ENCODE measurements at regions not wholly inside any gene's neighbourhood (a gene's known extent, or its start where the extent isn't known, plus 50 kb on each side); places are given as distances from the start of the nearest gene placed in this dataset.
"Not testable (repeated sequence)": the region's sequence is repeated elsewhere in the genome, so short reads cannot be mapped to it uniquely, and the experiment has no call there.

DNA sequence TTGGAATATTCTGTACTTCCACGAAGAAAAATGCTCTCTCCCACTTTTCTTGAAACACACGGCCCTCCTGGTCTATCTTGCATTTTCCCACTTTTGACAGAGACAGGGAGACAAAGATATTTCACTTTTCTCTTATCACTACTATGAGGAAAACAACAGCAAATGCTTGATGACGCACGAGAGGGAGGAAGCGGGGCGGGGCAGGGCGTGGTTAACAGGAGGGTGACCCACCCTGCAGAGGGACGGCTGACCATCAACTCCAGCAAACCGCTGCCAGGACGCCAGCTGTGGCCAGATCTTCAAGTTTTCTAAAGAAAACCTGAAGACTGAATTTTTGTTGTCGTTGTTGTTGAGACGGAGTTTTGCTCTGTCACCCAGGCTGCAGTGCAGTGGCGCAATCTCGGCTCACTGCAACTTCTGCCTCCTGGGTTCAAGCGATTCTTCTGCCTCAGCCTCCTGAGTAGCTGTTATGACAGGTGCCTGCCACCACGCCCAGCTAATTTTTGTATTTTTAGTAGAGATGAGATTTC is 63.8 kb downstream of the NSUN5 start:
- not testable (repeated sequence) for H3K9me3 ChIP-seq (ENCODE audit: control insufficient read depth, insufficient read depth, low read depth, low read length); H3K4me3 ChIP-seq (replicated peaks in 1 of 4; ENCODE audit: control extremely low read depth in 1 of 4, insufficient read depth in 1 of 4, low read depth in 3 of 4, low read length in 4 of 4); H4K20me1 ChIP-seq (ENCODE audit: control insufficient read depth, extremely low read depth, insufficient read depth, low read length); DNase-seq (ENCODE audit: low read depth in 2 of 2); H3K4me1 ChIP-seq (ENCODE audit: control insufficient read depth, extremely low read depth, insufficient read depth, low read length); H3K4me2 ChIP-seq (ENCODE audit: extremely low read depth, insufficient read depth, low read length); H3K27ac ChIP-seq (ENCODE audit: insufficient read depth, low read length); H3K9ac ChIP-seq (ENCODE audit: insufficient read depth, low read length); H2AFZ ChIP-seq (ENCODE audit: low read length); H3K27me3 ChIP-seq (ENCODE audit: control insufficient read depth, insufficient read depth, low read length); H3K36me3 ChIP-seq (ENCODE audit: control insufficient read depth, insufficient read depth, low read length); H3K79me2 ChIP-seq (ENCODE audit: control insufficient read depth, insufficient read depth, low read length)

GRCh38 chr7:73234994-73235717 is 73.5 kb downstream of the NSUN5 start:
- not testable (repeated sequence) for DNase-seq (ENCODE audit: low read depth in 2 of 2)

DNA sequence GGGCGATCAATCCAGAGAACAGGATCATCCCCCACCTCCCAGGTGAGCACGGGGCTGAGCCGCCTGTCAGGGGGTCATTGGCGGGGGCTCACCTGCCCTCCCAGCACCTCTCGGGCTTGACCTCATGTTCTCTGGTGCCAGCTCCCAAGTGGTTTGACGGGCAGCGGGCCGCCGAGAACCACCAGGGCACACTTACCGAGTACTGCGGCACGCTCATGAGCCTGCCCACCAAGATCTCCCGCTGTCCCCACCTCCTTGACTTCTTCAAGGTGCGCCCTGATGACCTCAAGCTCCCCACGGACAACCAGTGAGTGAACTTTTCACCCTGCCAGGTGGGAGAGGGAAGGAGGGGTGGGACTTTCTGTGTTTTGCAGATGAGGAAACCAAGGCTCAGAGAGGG is 82.9 kb downstream of the NSUN5 start:
- not testable (repeated sequence) for H3K36me3 ChIP-seq (ENCODE audit: control insufficient read depth, insufficient read depth, low read length); H3K4me1 ChIP-seq (ENCODE audit: control insufficient read depth, extremely low read depth, insufficient read depth, low read length); H3K9ac ChIP-seq (ENCODE audit: insufficient read depth, low read length); H2AFZ ChIP-seq (ENCODE audit: low read length); H4K20me1 ChIP-seq (ENCODE audit: control insufficient read depth, extremely low read depth, insufficient read depth, low read length); H3K4me3 ChIP-seq (replicated peaks in 1 of 4; ENCODE audit: control extremely low read depth in 1 of 4, insufficient read depth in 1 of 4, low read depth in 3 of 4, low read length in 4 of 4); H3K27ac ChIP-seq (ENCODE audit: insufficient read depth, low read length); H3K79me2 ChIP-seq (ENCODE audit: control insufficient read depth, insufficient read depth, low read length); H3K4me2 ChIP-seq (ENCODE audit: extremely low read depth, insufficient read depth, low read length); H3K27me3 ChIP-seq (ENCODE audit: control insufficient read depth, insufficient read depth, low read length); DNase-seq (ENCODE audit: low read depth in 2 of 2); H3K9me3 ChIP-seq (ENCODE audit: control insufficient read depth, insufficient read depth, low read depth, low read length)

More at GRCh38 chr7:73234994-73235717, 73.5 kb downstream of the NSUN5 start:
- H3K36me3 ChIP-seq (ENCODE audit: control insufficient read depth, insufficient read depth, low read length); H3K4me1 ChIP-seq (ENCODE audit: control insufficient read depth, extremely low read depth, insufficient read depth, low read length); H3K9ac ChIP-seq (ENCODE audit: insufficient read depth, low read length); H3K79me2 ChIP-seq (ENCODE audit: control insufficient read depth, insufficient read depth, low read length); H2AFZ ChIP-seq (ENCODE audit: low read length); H3K9me3 ChIP-seq (ENCODE audit: control insufficient read depth, insufficient read depth, low read depth, low read length); H3K4me2 ChIP-seq (ENCODE audit: extremely low read depth, insufficient read depth, low read length); H3K27me3 ChIP-seq (ENCODE audit: control insufficient read depth, insufficient read depth, low read length); H4K20me1 ChIP-seq (ENCODE audit: control insufficient read depth, extremely low read depth, insufficient read depth, low read length); H3K27ac ChIP-seq (ENCODE audit: insufficient read depth, low read length): not testable (repeated sequence)
- peak overlapping the region in 1 of 4 experiments; percentile 32 for H3K4me3 ChIP-seq (replicated peaks in 1 of 4; ENCODE audit: control extremely low read depth in 1 of 4, insufficient read depth in 1 of 4, low read depth in 3 of 4, low read length in 4 of 4)

GRCh38 chr7:73221724-73222123 is 86.9 kb downstream of the NSUN5 start:
- not testable (repeated sequence) for H3K36me3 ChIP-seq (ENCODE audit: control insufficient read depth, insufficient read depth, low read length)

DNA sequence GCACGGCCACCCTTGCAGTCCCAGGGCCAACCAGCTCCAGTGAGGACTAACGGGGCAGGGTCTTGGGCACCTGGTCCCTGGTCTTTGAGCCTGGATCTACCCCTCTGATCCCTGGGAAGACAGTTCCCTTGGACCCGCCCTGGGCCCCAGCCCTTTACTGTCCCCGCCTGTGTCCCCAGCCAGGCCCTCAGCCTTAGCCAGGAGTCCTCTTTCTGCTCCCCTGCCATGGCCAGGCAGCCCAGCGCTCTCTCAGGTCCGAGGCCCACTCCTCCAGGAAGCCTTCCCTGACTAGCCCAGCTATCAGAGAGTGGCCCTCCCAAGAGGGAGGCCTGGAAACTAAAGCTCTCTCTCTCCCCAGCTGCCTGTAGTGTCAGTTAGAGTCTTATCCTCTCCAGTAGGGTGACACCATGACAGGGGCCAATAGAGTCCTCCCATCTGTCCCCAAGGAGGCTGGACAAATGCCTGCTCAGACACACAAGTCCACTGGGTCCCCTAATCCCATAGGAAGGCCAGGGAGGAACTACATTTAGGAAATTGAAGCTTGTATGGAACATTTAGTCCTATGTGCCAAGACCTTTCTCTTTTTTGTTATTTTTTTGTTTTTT is 87.8 kb downstream of the NSUN5 start:
- not testable (repeated sequence) for H3K4me1 ChIP-seq (ENCODE audit: control insufficient read depth, extremely low read depth, insufficient read depth, low read length); H3K27ac ChIP-seq (ENCODE audit: insufficient read depth, low read length); H4K20me1 ChIP-seq (ENCODE audit: control insufficient read depth, extremely low read depth, insufficient read depth, low read length); DNase-seq (ENCODE audit: low read depth in 2 of 2); H2AFZ ChIP-seq (ENCODE audit: low read length); H3K4me2 ChIP-seq (ENCODE audit: extremely low read depth, insufficient read depth, low read length); H3K36me3 ChIP-seq (ENCODE audit: control insufficient read depth, insufficient read depth, low read length); H3K9me3 ChIP-seq (ENCODE audit: control insufficient read depth, insufficient read depth, low read depth, low read length); H3K79me2 ChIP-seq (ENCODE audit: control insufficient read depth, insufficient read depth, low read length); H3K27me3 ChIP-seq (ENCODE audit: control insufficient read depth, insufficient read depth, low read length); H3K4me3 ChIP-seq (replicated peaks in 1 of 4; ENCODE audit: control extremely low read depth in 1 of 4, insufficient read depth in 1 of 4, low read depth in 3 of 4, low read length in 4 of 4); H3K9ac ChIP-seq (ENCODE audit: insufficient read depth, low read length)

More at GRCh38 chr7:73221724-73222123, 86.9 kb downstream of the NSUN5 start:
- not testable (repeated sequence) for H3K4me1 ChIP-seq (ENCODE audit: control insufficient read depth, extremely low read depth, insufficient read depth, low read length); H3K27ac ChIP-seq (ENCODE audit: insufficient read depth, low read length); H4K20me1 ChIP-seq (ENCODE audit: control insufficient read depth, extremely low read depth, insufficient read depth, low read length); DNase-seq (ENCODE audit: low read depth in 2 of 2); H3K27me3 ChIP-seq (ENCODE audit: control insufficient read depth, insufficient read depth, low read length); H3K4me2 ChIP-seq (ENCODE audit: extremely low read depth, insufficient read depth, low read length); H3K4me3 ChIP-seq (replicated peaks in 1 of 4; ENCODE audit: control extremely low read depth in 1 of 4, insufficient read depth in 1 of 4, low read depth in 3 of 4, low read length in 4 of 4); H2AFZ ChIP-seq (ENCODE audit: low read length); H3K9me3 ChIP-seq (ENCODE audit: control insufficient read depth, insufficient read depth, low read depth, low read length); H3K9ac ChIP-seq (ENCODE audit: insufficient read depth, low read length); H3K79me2 ChIP-seq (ENCODE audit: control insufficient read depth, insufficient read depth, low read length)

DNA sequence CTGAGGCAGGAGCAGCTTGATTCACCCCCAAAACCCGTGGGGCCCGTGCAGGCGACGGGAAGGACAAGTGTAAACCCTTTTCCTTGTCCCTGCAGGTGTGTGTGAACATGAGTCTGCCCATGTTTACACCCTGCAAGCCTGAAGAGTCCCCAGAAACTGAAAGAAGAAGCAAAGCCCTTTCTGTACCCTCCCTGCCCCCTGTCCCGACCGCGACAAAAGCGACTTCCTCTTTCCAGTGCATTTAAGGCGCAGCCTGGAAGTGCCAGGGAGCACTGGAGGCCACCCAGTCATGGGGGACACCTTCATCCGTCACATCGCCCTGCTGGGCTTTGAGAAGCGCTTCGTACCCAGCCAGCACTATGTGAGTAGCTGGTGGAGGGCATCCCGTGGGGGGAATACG is 88.3 kb downstream of the NSUN5 start:
- not testable (repeated sequence) for H2AFZ ChIP-seq (ENCODE audit: low read length); H3K4me1 ChIP-seq (ENCODE audit: control insufficient read depth, extremely low read depth, insufficient read depth, low read length); H3K79me2 ChIP-seq (ENCODE audit: control insufficient read depth, insufficient read depth, low read length); H3K9ac ChIP-seq (ENCODE audit: insufficient read depth, low read length); H3K9me3 ChIP-seq (ENCODE audit: control insufficient read depth, insufficient read depth, low read depth, low read length); H4K20me1 ChIP-seq (ENCODE audit: control insufficient read depth, extremely low read depth, insufficient read depth, low read length); DNase-seq (ENCODE audit: low read depth in 2 of 2); H3K4me3 ChIP-seq (replicated peaks in 1 of 4; ENCODE audit: control extremely low read depth in 1 of 4, insufficient read depth in 1 of 4, low read depth in 3 of 4, low read length in 4 of 4); H3K27me3 ChIP-seq (ENCODE audit: control insufficient read depth, insufficient read depth, low read length); H3K4me2 ChIP-seq (ENCODE audit: extremely low read depth, insufficient read depth, low read length); H3K27ac ChIP-seq (ENCODE audit: insufficient read depth, low read length); H3K36me3 ChIP-seq (ENCODE audit: control insufficient read depth, insufficient read depth, low read length)

All from fibroblast of lung (primary cell).